HUES6 (cell line): ENCODE measurements at regions not wholly inside any gene's neighbourhood (a gene's known extent, or its start where the extent isn't known, plus 50 kb on each side); places are given as distances from the start of the nearest gene placed in this dataset.

Experiments
- H3K27ac ChIP-seq: 2 replicates; pipeline ENCODE4 v1.7.0; 2013; ENCODE audit warnings: low read depth, mild to moderate bottlenecking, low read length, inconsistent platforms
- H3K27me3 ChIP-seq: 2 replicates; pipeline ENCODE4 v1.6.1; 2013; ENCODE audit warnings: low read length; ENCODE audit not compliant: control insufficient read depth, insufficient read depth
- H3K36me3 ChIP-seq: 2 replicates; pipeline ENCODE4 v1.6.1; 2013; ENCODE audit warnings: low read length; ENCODE audit not compliant: control insufficient read depth, insufficient read depth
- H3K4me1 ChIP-seq: 2 replicates; pipeline ENCODE4 v1.6.1; 2013; ENCODE audit warnings: low read length; ENCODE audit not compliant: control insufficient read depth, insufficient read depth
- H3K4me3 ChIP-seq: 2 replicates; pipeline ENCODE4 v1.5.1; 2013; ENCODE audit warnings: low read depth, low read length
- H3K9ac ChIP-seq: one replicate; pipeline ENCODE4 v1.6.1; 2013; ENCODE audit warnings: mild to moderate bottlenecking, low read length
- H3K9me3 ChIP-seq: 2 replicates; pipeline ENCODE4 v1.6.1; 2013; ENCODE audit warnings: low read depth, low read length; ENCODE audit not compliant: control insufficient read depth, insufficient read depth

DNA sequence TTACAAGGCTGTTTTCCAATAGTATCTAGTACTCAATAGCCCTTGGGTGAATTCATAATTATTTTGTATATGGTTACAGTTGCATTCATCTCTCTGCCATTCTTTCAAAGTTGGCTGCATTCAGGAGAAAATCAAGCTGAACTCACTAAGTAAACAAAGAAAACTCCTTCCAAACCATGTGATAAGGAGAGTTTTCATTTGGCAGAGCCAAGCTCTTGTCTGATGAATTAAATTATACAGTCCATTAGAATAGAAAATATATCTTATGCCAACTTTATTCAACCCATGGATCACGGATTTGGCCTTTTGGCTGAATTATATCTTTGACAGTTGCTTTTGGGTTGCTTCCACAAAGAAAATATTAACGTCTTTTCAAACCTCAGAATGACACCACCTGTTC, 272.3 kb upstream of the ROBO1 start:
- no peak overlapping the region for H3K27ac ChIP-seq
- no peaks in the 10 kb centered on the region for H3K36me3 ChIP-seq
- H3K27me3 ChIP-seq = no peaks in the 10 kb centered on the region
- H3K9ac ChIP-seq = no peak overlapping the region
- no peaks in the 10 kb centered on the region for H3K9me3 ChIP-seq
- H3K4me3 ChIP-seq = no peak overlapping the region
- H3K4me1 ChIP-seq = no peaks in the 10 kb centered on the region

DNA sequence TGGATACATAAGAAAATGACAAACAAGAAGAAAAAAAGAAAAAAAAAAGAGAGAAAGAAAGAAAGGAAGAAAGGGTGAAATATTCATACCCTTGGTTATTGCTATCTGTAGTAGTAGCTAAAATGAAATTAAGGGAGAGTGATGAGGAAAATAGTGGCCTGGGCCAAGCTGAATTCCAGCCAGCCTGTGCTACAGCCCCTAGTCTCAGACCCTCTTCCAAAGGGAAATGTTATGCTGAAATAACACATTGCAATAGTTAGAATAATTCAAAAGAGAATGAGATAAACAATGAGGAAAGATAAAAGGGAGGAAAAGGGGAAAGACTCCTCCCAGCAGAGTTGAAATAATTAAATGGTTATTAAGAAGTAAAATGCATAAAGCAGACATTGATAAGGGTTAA, 268.4 kb upstream of the ROBO1 start:
- Histone ChIP-seq H3K9me3 (no peaks in the 10 kb centered on the region), H3K27me3 (no peaks in the 10 kb centered on the region), H3K4me3 (no peak overlapping the region), H3K9ac (no peak overlapping the region), H3K27ac (no peak overlapping the region), H3K4me1 (no peaks in the 10 kb centered on the region), H3K36me3 (no peaks in the 10 kb centered on the region)

DNA sequence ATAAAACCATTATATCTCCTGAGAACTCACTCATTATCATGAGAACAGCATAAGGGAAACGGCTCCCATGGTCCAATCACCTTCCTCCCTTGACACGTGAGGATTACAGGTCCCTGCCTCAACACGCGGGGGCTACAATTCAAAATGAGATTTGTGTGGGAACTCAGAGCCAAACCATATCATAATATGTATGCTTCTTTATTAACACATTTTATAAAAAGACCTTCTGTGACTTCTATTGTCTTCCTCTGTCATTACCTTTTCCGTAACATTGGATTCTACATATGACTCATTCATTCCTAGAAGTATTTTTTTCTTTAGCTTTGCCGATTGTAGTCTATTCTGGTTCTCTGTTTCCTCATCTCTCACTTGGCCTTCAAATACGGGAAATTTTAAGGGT, 267.2 kb upstream of the ROBO1 start:
- Histone ChIP-seq H3K27me3 (no peaks in the 10 kb centered on the region), H3K36me3 (no peaks in the 10 kb centered on the region), H3K9me3 (no peaks in the 10 kb centered on the region), H3K9ac (no peak overlapping the region), H3K4me1 (no peaks in the 10 kb centered on the region), H3K27ac (no peak overlapping the region), H3K4me3 (no peak overlapping the region)

DNA sequence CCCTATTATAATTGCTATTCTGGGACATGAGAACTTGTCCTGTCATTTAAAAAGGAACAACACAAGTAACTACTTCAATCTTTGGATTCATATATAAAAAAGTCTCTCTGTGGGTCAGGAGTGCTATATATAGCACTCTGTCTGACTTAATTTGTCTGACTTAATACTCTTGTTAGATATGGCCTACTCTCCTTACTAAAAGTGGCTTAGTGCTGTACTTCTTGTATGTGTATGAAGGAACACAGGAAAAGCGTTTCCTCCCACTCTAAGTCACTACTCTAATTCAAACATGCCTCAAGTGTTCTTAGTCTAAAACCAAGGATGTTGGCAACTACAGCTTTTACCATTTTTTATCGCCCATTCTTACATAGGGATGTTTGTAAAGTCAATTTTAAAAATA, 255.2 kb upstream of the ROBO1 start:
- H3K9me3 ChIP-seq = 0 out of 2 replicates have a peak, but pooled peaks cover 2% of the 10 kb centered on the region
- no peak overlapping the region for H3K4me3 ChIP-seq
- no peaks in the 10 kb centered on the region for H3K36me3 ChIP-seq
- H3K4me1 ChIP-seq = no peaks in the 10 kb centered on the region
- no peaks in the 10 kb centered on the region for H3K27me3 ChIP-seq
- no peak overlapping the region for H3K27ac ChIP-seq
- no peak overlapping the region for H3K9ac ChIP-seq

DNA sequence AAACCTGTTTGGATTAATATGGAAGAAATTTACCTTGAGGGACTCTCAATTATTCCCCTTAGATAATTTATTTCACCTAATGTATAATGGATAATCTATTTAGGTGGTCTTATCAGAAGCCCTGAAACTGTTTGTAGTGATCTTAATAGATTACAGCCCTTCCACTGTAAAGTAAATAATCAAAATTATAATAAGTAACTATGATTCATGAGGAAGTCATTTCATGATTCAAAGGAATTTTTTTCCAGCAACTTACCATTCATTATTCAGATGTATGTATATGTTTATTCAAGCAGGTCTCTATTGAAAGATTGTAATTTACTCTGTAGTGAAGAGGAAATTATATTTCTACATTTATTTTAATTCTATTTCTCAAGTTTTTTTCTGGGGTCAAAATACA, 250.6 kb upstream of the ROBO1 start:
- H3K9ac ChIP-seq = no peak overlapping the region
- no peak overlapping the region for H3K4me3 ChIP-seq
- no peaks in the 10 kb centered on the region for H3K9me3 ChIP-seq
- no peaks in the 10 kb centered on the region for H3K27me3 ChIP-seq
- H3K36me3 ChIP-seq = no peaks in the 10 kb centered on the region
- no peaks in the 10 kb centered on the region for H3K4me1 ChIP-seq
- H3K27ac ChIP-seq = no peak overlapping the region

DNA sequence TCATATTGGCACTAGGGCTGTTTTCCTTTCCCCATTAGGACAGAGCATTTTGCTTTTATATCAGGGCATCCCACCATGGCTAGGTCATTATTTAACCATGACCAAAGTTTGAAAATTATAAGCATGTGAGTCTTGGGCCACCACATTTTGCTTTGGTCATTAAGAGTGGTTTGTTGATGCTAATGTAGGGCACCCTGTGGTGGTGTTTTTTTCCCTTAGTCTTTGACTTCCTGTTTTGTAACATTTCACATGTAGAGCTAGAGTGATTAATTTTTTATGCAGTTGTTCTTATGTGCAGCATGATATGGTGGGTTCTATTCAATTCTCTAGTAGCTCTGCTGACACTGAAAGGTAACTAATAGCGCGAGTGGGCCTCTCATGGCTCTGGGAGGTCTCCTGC, 249.6 kb upstream of the ROBO1 start:
- H3K4me1 ChIP-seq = no peaks in the 10 kb centered on the region
- H3K9me3 ChIP-seq = no peaks in the 10 kb centered on the region
- H3K27ac ChIP-seq = no peak overlapping the region
- no peaks in the 10 kb centered on the region for H3K36me3 ChIP-seq
- no peak overlapping the region for H3K9ac ChIP-seq
- no peak overlapping the region for H3K4me3 ChIP-seq
- no peaks in the 10 kb centered on the region for H3K27me3 ChIP-seq

DNA sequence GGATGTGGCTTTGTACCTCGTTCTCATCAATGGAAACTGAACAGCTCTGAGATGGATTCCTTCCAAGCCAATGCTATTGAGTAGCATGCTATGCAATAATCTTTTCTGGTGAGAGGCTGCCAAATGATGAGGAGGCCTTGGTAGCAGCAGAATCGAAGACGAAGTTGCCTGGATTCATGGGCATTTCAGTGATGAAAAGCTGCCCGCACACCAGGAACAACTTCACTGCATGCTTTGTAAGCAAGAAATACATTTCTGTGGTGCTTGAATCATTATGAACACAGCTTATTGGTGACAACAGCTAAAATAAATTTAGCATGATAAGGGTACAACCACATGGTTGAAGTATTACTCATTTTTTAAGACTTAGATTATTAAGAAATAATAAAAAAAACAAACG, 246.8 kb upstream of the ROBO1 start:
- H3K4me1 ChIP-seq = no peaks in the 10 kb centered on the region
- no peaks in the 10 kb centered on the region for H3K9me3 ChIP-seq
- H3K36me3 ChIP-seq = no peaks in the 10 kb centered on the region
- no peak overlapping the region for H3K9ac ChIP-seq
- no peak overlapping the region for H3K27ac ChIP-seq
- H3K27me3 ChIP-seq = no peaks in the 10 kb centered on the region
- H3K4me3 ChIP-seq = no peak overlapping the region

DNA sequence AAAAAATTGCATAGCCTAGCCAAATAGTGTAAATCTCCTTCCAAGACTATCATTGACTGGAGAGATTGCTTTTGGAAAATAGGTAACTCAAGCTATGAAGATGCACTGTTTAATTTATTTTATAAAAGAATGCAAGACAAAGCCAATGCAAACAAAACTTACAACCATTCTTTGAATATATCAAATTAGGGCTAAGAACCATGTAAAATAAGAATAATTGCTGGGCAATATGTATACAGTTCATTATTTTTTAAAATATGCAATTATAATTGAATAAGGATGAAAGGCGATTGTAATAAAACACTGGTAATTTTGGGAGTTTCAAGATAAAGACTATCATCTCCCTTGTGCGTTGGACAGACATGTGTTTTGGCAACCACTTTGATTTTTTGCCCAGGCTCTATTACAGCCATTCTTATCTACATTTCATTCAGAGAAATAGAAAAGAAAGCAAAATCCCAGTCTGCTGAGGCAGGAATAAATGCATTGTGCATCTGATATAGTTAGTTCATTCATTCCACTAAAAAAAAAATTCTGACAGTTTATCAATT, 242.3 kb upstream of the ROBO1 start:
- Histone ChIP-seq H3K4me1 (no peaks in the 10 kb centered on the region), H3K27ac (no peak overlapping the region), H3K4me3 (no peak overlapping the region), H3K27me3 (no peaks in the 10 kb centered on the region), H3K9me3 (no peaks in the 10 kb centered on the region), H3K36me3 (no peaks in the 10 kb centered on the region), H3K9ac (no peak overlapping the region)

DNA sequence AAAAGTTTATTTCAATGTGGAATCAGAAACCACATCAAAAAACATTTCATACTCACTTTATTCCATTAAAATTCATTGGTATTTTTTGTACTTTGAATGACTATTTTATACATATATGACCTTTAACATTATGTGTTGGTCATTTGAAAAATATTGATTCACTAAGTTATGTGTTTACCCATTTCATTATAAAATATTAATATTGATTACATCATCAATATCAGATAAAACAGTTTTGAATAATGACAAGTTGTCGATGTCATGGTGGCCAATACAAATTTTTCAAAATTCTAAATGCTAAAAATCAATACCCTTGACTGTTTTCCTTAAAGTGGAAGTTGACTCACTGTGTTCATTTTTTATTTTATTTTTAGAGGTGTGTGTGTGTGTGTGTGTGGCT, 239.7 kb upstream of the ROBO1 start:
- no peak overlapping the region for H3K9ac ChIP-seq
- H3K27me3 ChIP-seq = no peaks in the 10 kb centered on the region
- H3K4me1 ChIP-seq = no peaks in the 10 kb centered on the region
- H3K9me3 ChIP-seq = no peaks in the 10 kb centered on the region
- H3K36me3 ChIP-seq = no peaks in the 10 kb centered on the region
- H3K4me3 ChIP-seq = no peak overlapping the region
- H3K27ac ChIP-seq = no peak overlapping the region

DNA sequence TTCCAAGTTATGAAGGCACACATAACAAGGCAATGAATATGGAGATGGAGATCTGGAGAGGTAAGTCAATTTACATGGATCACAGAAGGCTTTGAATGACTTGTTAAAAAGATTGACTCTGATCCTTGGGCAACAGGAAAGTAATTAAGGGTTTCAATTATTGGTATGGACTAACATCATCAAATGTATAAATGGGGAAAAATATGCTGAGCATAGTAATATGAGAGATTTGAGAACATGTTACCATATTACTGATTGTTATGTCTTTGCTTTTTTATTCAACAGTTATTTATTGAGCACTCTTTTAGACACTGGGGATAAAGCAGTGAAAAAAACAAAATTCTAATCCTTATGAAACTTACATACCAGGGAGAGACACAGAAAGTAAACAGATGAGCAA, 238.5 kb upstream of the ROBO1 start:
- H3K36me3 ChIP-seq = no peaks in the 10 kb centered on the region
- H3K27me3 ChIP-seq = no peaks in the 10 kb centered on the region
- no peak overlapping the region for H3K27ac ChIP-seq
- no peak overlapping the region for H3K4me3 ChIP-seq
- no peaks in the 10 kb centered on the region for H3K9me3 ChIP-seq
- H3K9ac ChIP-seq = no peak overlapping the region
- H3K4me1 ChIP-seq = no peaks in the 10 kb centered on the region

DNA sequence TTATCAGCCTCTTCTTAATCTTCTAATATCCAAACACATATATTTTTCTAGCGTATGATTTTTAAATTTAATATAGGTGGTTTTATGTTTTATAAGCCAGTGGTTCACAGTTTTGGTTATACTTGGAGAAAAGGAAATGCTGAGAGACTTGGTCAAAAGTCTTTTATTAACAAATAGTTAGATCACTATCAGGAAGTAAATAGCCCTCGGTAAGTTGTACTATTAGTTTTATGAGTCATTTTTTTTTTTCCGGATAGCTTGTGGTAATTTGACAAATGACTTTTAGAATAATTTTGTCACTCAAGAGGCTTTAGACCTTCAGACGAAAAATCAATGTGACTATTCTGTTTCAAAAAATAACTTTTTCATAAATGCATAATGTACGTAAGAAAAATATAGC, 232.2 kb upstream of the ROBO1 start:
- no peaks in the 10 kb centered on the region for H3K9me3 ChIP-seq
- no peak overlapping the region for H3K9ac ChIP-seq
- H3K27ac ChIP-seq = no peak overlapping the region
- no peaks in the 10 kb centered on the region for H3K36me3 ChIP-seq
- no peaks in the 10 kb centered on the region for H3K27me3 ChIP-seq
- H3K4me1 ChIP-seq = no peaks in the 10 kb centered on the region
- H3K4me3 ChIP-seq = no peak overlapping the region

DNA sequence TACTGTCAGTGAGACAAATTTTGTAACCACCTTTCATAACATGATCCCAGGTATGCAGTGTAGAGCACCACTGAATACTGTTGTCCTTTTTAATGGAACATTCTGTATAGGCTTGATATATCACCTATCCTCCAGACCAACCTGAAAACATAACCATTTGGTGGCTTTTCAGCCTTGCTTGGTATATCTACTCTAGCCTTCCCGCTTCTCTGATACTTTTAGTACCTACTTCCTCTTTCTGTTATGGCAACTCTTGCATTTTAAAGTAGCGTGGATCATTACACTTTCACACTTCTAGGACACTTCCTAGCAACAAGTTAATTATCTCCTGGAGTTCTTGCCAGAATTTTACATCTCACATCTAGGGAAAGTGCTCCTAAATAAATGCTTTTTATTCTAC, 226.6 kb upstream of the ROBO1 start:
- Histone ChIP-seq H3K4me3 (no peak overlapping the region), H3K27me3 (no peaks in the 10 kb centered on the region), H3K27ac (no peak overlapping the region), H3K36me3 (no peaks in the 10 kb centered on the region), H3K9ac (no peak overlapping the region), H3K4me1 (no peaks in the 10 kb centered on the region), H3K9me3 (no peaks in the 10 kb centered on the region)
